HG03460 (cell line): ENCODE measurements at regions not wholly inside any gene's neighbourhood (a gene's known extent, or its start where the extent isn't known, plus 50 kb on each side); places are given as distances from the start of the nearest gene placed in this dataset.
"Not testable (repeated sequence)": the region's sequence is repeated elsewhere in the genome, so short reads cannot be mapped to it uniquely, and the experiment has no call there.

ENCODE experiments used
- ATAC-seq: cut with Tn5 transposase; IDR thresholded peaks from one replicate; pipeline ENCODE4 v1.9.1; 2021; ENCODE audit not compliant: unreplicated experiment

GRCh38 chr9:82763656-82764055 is 299.3 kb downstream of the RASEF start:
- ATAC-seq = no peak

DNA sequence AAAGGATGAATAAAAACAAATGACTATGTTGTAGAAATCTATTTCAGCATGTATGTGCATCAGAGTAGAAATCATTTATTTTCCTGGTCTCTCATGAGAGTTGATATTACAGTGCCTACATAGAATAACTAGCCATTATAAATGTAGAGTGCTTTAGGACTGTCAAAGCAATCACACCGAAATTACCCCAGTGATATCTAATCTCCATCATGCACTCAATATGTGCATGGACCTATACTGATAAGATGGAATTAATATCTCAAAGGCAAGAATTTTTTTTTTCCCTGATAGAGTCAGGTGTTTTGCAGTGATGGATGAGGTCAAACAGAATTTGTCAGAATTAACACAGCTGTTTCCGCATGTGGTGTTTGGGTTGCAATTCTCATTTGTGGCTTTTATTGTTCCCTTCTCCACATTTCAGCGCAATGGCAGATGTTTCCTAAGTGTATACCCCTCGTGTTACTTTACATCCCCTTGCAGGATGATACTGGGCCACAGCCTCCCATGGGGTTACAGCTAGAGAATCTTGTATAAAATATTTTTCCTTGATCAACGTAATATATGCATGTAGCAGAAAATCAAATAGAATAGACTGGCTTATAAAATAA is 298.8 kb downstream of the RASEF start:
- no peak for ATAC-seq

- ATAC-seq = not testable (repeated sequence)
These were observed 288.2 kb downstream of the RASEF start for GRCh38 chr9:82774707-82775231.

GRCh38 chr9:82776508-82776907 is 286.4 kb downstream of the RASEF start:
- no peak for ATAC-seq

DNA sequence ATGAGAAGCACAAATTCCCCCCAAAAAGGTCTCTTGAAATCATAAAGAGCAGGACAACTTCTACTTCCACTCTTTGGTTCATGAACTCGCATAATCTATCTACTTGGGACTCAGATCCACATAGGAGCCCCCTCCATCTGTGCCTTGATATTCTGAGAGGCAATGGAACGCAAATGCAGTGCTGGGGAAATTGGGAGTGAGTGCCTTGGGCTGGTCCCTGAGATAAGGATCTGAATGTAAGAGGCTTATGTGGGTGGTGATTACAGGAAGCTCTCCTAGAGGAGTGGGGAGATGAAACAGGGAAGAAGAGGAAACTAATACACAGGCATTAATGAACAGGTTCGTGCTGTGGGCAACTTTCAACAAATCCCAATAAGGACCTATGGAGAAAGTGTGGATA is 285.6 kb downstream of the RASEF start:
- no peak for ATAC-seq

- ATAC-seq = not testable (repeated sequence)
These were observed 284.0 kb downstream of the RASEF start for GRCh38 chr9:82778923-82779322.

DNA sequence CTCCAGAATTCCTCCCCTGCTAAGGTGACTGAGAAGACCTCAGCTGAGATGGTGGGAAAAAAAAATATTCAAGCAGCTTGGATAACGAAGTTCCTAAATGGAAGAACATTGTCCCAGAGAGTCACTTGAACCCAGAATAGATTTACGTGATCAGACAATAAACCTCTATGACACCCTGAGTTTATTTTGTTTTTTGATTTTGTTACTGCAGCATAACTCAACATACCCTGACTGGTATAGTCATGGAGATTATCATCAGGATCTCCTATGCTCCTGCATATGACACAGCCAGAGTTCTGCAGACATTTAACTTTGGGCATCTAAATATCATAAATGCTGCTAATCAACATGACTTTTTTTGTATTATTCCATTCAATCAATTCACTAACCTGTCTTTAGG is 282.9 kb downstream of the RASEF start:
- ATAC-seq = no peak

DNA sequence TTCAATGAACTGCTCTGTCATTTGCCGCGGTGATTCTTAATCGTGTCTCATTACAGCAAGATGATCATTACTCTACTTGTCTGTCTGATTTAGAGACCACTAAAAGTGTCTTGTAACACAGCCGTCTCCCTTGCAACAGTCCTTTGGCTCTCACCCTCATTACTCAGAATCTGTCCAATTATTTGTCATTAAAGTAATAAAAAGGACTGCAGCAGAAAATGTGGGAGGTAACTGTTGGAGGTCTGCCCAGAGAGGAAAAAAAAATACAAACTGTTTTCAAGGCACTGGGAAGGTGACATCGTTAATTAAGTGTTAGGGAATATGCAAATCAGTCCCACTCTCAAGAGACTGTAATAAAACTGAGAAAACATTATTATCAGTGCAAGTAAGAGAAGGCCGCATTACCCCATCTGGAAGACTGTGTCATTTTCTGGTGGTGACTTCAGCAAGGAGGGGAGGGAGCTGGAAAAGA is 281.0 kb downstream of the RASEF start:
- no peak for ATAC-seq

- no peak for ATAC-seq
These were observed 279.9 kb downstream of the RASEF start for GRCh38 chr9:82783045-82783444.

DNA sequence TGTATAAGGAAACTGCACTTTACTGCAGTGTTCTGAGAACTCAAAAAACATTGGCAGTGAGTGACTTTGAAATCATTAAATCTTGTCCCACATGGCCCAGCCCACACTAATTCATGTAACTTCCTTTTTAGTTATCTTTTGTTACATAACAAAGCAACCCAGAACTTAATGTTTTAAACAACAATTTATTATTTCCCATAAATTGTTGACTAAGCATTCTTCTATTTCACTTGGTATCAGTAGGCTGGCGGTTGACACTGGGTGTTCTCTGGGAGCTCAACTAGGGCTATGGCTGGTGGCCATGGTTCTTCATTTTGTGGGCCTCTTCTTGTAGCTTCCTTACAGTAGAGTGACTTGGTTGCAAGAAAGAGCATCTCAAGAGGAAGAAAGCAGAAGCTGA is 278.4 kb downstream of the RASEF start:
- ATAC-seq = no peak

DNA sequence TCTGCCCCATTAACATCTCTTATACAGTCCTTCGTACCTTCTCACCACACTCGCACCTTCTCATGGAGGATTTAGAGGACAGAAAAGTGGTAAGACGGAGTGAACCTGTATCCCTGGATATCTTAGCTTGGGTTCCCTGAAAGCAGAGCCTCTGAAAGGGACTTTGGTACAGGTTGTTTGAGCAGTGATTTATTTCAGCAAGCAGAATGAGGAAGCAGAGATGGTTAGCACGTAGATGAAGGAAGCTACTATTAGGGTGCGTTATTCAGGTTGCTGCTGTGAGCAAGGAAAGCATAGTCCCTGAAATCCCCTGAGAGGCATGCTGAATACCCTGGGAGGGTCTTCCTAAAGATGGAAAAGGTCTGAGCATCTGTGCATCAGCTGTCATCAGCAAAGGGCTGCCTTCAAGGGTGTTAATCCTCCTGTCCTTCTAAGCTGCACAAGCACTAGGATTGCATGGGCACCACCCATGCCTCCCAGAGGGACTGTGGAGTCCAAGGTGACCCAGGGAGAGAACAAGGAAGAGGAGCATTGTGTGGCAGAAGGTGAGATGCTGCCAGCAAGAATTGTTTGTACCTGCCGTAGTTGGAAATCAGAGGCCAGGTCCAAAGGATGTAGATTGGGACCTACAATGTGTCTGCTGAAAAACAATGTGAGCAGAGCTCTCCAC is 273.7 kb downstream of the RASEF start:
- ATAC-seq = no peak

- ATAC-seq = no peak
These were observed 272.1 kb downstream of the RASEF start for GRCh38 chr9:82790875-82791274.

DNA sequence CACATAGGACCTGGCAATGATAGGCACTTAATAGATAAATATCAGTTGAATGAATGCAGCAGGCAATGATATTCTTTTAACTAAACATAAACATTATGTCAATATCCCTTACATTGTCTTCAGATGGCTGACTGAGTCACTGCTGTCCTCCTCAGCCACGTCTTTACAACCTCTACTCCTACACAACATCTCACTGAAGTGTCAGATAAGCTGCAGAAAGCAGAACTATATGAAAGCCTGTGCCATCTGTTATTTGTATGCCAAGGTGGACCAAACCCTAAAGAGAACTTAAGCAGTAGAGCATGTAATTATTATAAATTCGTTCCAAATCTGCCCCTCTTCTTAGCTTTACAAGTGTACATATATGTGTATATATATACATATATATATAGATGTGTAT is 271.2 kb downstream of the RASEF start:
- ATAC-seq = no peak

DNA sequence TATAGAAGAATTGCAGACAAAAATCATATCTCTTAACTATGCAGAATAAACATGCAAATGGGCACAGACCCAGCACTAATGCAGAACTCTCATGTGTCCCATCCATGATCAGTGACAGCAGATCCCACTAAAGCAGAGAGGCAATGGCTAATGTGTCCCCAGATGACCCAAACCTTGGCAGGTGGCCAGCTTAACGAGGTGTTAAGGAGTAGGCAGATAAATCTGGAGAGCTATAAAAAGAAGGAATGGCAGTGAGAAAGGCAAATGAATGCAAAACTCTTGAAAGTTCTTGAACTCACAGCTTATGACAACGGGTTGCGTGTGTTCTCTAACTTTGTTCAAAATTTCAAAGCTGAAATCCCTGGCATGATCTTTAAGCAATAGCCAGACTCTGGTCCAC is 265.4 kb downstream of the RASEF start:
- ATAC-seq = no peak

DNA sequence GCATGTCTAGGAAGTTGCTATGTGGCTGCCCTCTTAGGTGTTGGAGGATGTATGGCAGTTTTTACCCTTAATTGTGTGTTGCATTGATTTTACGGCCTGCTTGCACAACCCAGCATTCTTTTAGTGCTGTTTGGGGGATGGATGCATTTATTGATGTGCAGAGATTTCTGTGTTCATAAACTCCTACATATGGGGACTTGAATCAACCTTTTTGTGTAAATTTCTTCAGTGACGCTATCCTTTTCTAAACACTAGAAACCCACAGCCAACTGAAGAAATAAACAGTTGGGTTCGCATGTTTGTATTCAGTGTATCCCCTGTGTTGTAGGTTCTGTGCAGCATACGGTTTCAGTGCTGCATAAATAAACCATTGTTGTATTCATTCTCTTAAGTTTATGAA is 263.7 kb downstream of the RASEF start:
- no peak for ATAC-seq

DNA sequence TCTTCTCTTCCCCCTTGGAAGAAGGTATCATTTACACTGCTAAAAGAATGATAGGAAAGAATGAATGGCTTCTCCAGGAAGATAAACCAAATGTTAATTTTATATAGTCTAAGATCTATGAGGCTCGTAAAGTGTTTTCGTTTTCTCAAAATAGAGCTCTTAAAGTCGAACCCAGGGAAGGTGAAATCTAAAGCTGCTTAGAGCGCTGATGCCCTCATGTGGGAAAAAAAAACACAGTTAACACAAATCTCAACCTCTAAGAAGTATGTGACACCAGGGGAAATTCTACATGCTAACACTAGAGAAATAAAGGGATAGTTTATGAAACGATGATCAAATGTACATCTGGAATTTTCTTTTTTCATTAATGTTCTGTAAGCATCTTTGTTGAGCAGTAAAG is 257.9 kb downstream of the RASEF start:
- no peak for ATAC-seq

- ATAC-seq = no peak
These were observed 254.5 kb downstream of the RASEF start for GRCh38 chr9:82808478-82808877.

DNA sequence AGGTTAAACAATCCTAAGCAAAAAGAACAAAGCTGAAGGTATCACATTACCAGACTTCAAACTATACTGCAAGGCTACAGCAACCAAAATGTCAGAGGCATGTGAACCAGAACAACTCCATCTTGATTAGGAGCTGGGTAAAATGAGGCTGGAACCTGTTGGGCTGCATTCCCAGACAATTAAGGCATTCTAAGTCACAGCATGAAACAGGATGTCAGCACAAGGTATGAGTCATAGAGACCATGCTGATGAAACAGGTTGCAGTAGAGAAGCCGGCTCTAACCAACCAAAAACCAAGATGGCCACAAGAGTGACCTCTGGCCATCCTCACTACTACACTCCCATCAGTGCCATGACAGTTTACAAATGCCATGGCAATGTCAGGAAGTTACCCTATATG is 252.0 kb downstream of the RASEF start:
- no peak for ATAC-seq

GRCh38 chr9:82819260-82819659 is 243.7 kb downstream of the RASEF start:
- ATAC-seq = no peak

DNA sequence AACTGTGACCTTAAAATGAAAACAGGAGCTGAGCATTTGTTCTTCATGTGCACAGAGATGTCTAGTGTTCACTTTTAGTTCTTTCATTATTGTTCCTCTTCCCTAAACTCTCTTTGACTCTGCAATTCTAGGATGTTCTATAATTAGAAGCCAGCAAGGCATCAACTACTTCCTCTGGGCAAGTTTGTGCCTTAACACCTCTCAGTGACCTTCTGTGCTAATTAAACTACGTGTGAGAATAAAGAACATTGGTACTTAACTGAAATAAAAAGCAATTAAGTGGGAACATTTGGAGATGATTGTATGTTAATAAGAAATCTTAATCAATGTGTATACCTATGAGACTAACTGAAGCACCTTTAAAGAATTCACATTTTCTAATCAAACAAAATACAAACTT is 242.8 kb downstream of the RASEF start:
- no peak for ATAC-seq

DNA sequence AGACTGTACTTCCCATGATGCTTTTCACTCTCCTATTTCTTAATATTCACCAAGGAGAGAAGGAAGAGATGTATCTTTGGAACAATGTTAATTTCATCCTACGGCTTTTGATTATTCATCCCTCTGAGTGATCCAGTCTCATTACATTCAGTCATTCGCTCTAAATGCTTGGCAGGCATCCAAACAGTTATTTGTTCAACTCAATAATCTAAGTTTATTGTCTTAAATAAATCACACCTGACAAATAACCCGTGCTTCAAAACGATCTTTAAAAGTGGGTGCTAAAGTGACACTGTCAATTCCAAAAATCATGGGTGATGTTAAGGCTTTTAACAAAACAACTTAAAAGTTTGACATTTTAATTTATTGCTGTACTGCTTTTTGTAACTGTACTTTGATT is 233.1 kb downstream of the RASEF start:
- ATAC-seq = no peak

- no peak for ATAC-seq
These were observed 197.4 kb downstream of the RASEF start for GRCh38 chr9:82865524-82865923.
